ENCODE measurements at regions not wholly inside any gene's neighbourhood (a gene's known extent, or its start where the extent isn't known, plus 50 kb on each side); places are given as distances from the start of the nearest gene placed in this dataset.

- Histone ChIP-seq H3K27me3 (ENCODE audit: insufficient read depth, low read depth, low read length) (no peaks in the 10 kb centered on the region), H3K36me3 (ENCODE audit: insufficient read depth, low read length) (no peaks in the 10 kb centered on the region), H3K9me2 (ENCODE audit: insufficient read depth, low read length) (no peaks in the 10 kb centered on the region), H2AFZ (ENCODE audit: low read depth, low read length) (no peak overlapping the region), H3F3A (ENCODE audit: insufficient read depth, low read length, poor library complexity, severe bottlenecking) (no peaks in the 10 kb centered on the region), H3K4me2 (ENCODE audit: low read length) (no peak overlapping the region), H3K9me3 (ENCODE audit: low read length) (no peaks in the 10 kb centered on the region), H3K4me3 (ENCODE audit: low read length) (no peak overlapping the region), H3K27ac (ENCODE audit: low read length) (no peak overlapping the region), H3K9ac (ENCODE audit: low read length) (no peak overlapping the region), H3K79me2 (replicated peaks; ENCODE audit: insufficient read depth, low read length) (no peaks in the 10 kb centered on the region), H4K20me1 (ENCODE audit: insufficient read depth) (no peaks in the 10 kb centered on the region)
- TF ChIP-seq EP300 (conservative IDR thresholded peaks at IDR 0.05; ENCODE audit: poor library complexity, severe bottlenecking) (no peak), TAF1 (IDR thresholded peaks at IDR 0.05; ENCODE audit: low read depth) (no peak), EZH2 (IDR thresholded peaks at IDR 0.05; ENCODE audit: borderline replicate concordance, insufficient read depth, low read length, poor library complexity, severe bottlenecking) (no peak), POLR2AphosphoS5 (IDR thresholded peaks at IDR 0.05) (no peak), MXI1 (conservative IDR thresholded peaks at IDR 0.05; ENCODE audit: poor library complexity, severe bottlenecking) (no peak), SMC3 (conservative IDR thresholded peaks at IDR 0.05; ENCODE audit: poor library complexity) (no peak)
- TF ChIP-seq, protein P1, sequence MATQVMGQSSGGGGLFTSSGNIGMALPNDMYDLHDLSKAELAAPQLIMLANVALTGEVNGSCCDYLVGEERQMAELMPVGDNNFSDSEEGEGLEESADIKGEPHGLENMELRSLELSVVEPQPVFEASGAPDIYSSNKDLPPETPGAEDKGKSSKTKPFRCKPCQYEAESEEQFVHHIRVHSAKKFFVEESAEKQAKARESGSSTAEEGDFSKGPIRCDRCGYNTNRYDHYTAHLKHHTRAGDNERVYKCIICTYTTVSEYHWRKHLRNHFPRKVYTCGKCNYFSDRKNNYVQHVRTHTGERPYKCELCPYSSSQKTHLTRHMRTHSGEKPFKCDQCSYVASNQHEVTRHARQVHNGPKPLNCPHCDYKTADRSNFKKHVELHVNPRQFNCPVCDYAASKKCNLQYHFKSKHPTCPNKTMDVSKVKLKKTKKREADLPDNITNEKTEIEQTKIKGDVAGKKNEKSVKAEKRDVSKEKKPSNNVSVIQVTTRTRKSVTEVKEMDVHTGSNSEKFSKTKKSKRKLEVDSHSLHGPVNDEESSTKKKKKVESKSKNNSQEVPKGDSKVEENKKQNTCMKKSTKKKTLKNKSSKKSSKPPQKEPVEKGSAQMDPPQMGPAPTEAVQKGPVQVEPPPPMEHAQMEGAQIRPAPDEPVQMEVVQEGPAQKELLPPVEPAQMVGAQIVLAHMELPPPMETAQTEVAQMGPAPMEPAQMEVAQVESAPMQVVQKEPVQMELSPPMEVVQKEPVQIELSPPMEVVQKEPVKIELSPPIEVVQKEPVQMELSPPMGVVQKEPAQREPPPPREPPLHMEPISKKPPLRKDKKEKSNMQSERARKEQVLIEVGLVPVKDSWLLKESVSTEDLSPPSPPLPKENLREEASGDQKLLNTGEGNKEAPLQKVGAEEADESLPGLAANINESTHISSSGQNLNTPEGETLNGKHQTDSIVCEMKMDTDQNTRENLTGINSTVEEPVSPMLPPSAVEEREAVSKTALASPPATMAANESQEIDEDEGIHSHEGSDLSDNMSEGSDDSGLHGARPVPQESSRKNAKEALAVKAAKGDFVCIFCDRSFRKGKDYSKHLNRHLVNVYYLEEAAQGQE (IDR thresholded peaks at IDR 0.05; ENCODE audit: borderline replicate concordance) = no peak
Measured at GRCh38 chr9:117970276-117971050, 266.3 kb downstream of the TLR4 start.

DNA sequence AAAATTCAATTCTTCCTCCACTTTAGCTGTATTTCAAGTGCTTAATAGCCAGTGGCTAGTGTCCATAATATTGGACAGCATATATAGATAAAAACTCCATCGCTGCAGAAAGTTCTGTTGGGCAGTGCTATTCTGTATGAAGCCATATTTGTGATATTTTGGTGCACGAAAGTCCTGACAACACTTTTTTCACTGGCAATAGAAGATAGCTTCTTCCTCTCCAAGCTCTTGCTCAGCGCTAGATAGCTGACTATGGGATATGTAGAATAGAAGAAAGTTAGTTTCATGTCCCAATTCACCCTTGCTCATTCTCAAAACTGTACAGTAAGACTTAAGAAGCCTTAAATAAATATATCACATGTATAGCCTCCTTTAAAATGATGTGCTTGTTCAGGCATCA, 269.9 kb downstream of the TLR4 start:
- TF ChIP-seq CTCF (IDR thresholded peaks at IDR 0.05; ENCODE audit: poor library complexity, severe bottlenecking) (no peak), MXI1 (conservative IDR thresholded peaks at IDR 0.05; ENCODE audit: poor library complexity, severe bottlenecking) (no peak), EP300 (conservative IDR thresholded peaks at IDR 0.05; ENCODE audit: poor library complexity, severe bottlenecking) (no peak), RAD21 (conservative IDR thresholded peaks at IDR 0.05) (no peak), SMC3 (conservative IDR thresholded peaks at IDR 0.05; ENCODE audit: poor library complexity) (no peak), TAF1 (IDR thresholded peaks at IDR 0.05; ENCODE audit: low read depth) (no peak)
- Histone ChIP-seq H2AFZ (ENCODE audit: low read depth, low read length) (no peak overlapping the region), H3K4me3 (ENCODE audit: low read length) (no peak overlapping the region), H3K9ac (ENCODE audit: low read length) (no peak overlapping the region), H3K9me2 (ENCODE audit: insufficient read depth, low read length) (no peaks in the 10 kb centered on the region), H3F3A (ENCODE audit: insufficient read depth, low read length, poor library complexity, severe bottlenecking) (no peaks in the 10 kb centered on the region), H3K79me2 (replicated peaks; ENCODE audit: insufficient read depth, low read length) (no peaks in the 10 kb centered on the region), H3K36me3 (ENCODE audit: insufficient read depth, low read length) (no peaks in the 10 kb centered on the region), H3K27me3 (ENCODE audit: insufficient read depth, low read depth, low read length) (no peaks in the 10 kb centered on the region), H3K9me3 (ENCODE audit: low read length) (no peaks in the 10 kb centered on the region), H3K4me2 (ENCODE audit: low read length) (no peak overlapping the region), H3K27ac (ENCODE audit: low read length) (no peak overlapping the region), H4K20me1 (ENCODE audit: insufficient read depth) (no peaks in the 10 kb centered on the region)

Measured in neural cell (in vitro differentiated cells).